ENCODE measurements at regions not wholly inside any gene's neighbourhood (a gene's known extent, or its start where the extent isn't known, plus 50 kb on each side); places are given as distances from the start of the nearest gene placed in this dataset.

DNA sequence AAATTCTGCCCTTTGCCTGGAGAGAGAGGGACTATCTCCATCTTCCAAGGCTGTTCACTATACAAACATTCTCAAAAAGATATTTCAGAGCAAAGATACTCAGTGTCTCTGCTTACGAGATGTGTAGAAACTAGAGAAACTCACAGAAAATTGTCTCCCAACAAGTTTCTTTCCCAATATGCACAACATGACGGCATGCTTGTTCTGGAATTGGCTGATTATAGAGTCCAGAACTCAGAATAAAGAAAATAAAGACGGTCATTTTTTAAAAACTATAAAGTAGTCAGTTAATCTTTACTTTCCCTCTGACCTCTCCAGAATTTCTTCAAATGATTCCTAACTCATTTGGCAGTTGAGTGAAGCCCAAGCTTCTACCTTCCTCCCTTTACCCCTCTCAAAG lies 285.5 kb upstream of the KLF3 start:
- no peak overlapping the region for H3K4me2 ChIP-seq (ENCODE audit: insufficient read depth in 1 of 2, low read depth in 2 of 2, low read length in 2 of 2)
- POLR2A ChIA-PET (ENCODE audit: partially characterized antibody), result no interaction called here
- H4K91ac ChIP-seq (replicated peaks; ENCODE audit: insufficient read length, low read length), result no peak overlapping the region
- no peaks in the 10 kb centered on the region for H3K9me3 ChIP-seq (ENCODE audit: insufficient read depth in 2 of 2, low read depth in 1 of 2, low read length in 1 of 2)
- DNase-seq (ENCODE audit: low read depth in 1 of 2, low spot score in 2 of 2) (no peak), FAIRE-seq (no peak)
- H4K5ac ChIP-seq (ENCODE audit: insufficient read length, low read depth, low read length), result no peak overlapping the region
- no peak overlapping the region for H2BK120ac ChIP-seq (replicated peaks; ENCODE audit: low read depth, low read length)
- H2BK12ac ChIP-seq (ENCODE audit: low read depth, low read length), result no peak overlapping the region
- no peak overlapping the region for H2BK15ac ChIP-seq (ENCODE audit: low read length)
- no peak overlapping the region for H2AFZ ChIP-seq (ENCODE audit: low read length)
- no peak overlapping the region for H3K4ac ChIP-seq (replicated peaks; ENCODE audit: insufficient read length, low read depth, low read length)
- H3K14ac ChIP-seq (ENCODE audit: insufficient read length), result no peak overlapping the region
- H3K4me1 ChIP-seq (replicated peaks in 1 of 4; ENCODE audit: control insufficient read depth in 3 of 4, insufficient read depth in 4 of 4, low read length in 3 of 4), result no peaks in the 10 kb centered on the region
- no peaks in the 10 kb centered on the region for H3K36me3 ChIP-seq (ENCODE audit: control insufficient read depth in 2 of 4, insufficient read depth in 4 of 4, low read length in 3 of 4)
- H3K27ac ChIP-seq (ENCODE audit: low read depth, low read length), result no peak overlapping the region
- H3K4me3 ChIP-seq (ENCODE audit: extremely low read depth in 1 of 4, insufficient read depth in 2 of 4, low read depth in 3 of 4, low read length in 4 of 4), result no peak overlapping the region
- H3K18ac ChIP-seq (ENCODE audit: extremely low read depth, low read length), result no peak overlapping the region
- H3K27me3 ChIP-seq (replicated peaks in 1 of 4; ENCODE audit: control insufficient read depth in 3 of 4, extremely low read depth in 1 of 4, insufficient read depth in 3 of 4, low read length in 3 of 4), result no peaks in the 10 kb centered on the region
- H2AK5ac ChIP-seq (ENCODE audit: low read depth, low read length), result no peak overlapping the region
- no peak overlapping the region for H3K56ac ChIP-seq (replicated peaks; ENCODE audit: insufficient read length, low read depth, low read length)
- H4K20me1 ChIP-seq (replicated peaks in 1 of 2; ENCODE audit: control insufficient read depth in 1 of 2, insufficient read depth in 2 of 2, low read length in 2 of 2), result no peaks in the 10 kb centered on the region
- CTCF ChIA-PET (ENCODE audit: partially characterized antibody), result interaction anchor here (0.6 kb wide), 1 partner anchor 455 kb away, joined by 3 read pairs; no protein-coding TSS in a partner anchor
- no peaks in the 10 kb centered on the region for H3K79me1 ChIP-seq (ENCODE audit: low read depth, low read length)
- H3K79me2 ChIP-seq (ENCODE audit: control insufficient read depth in 1 of 2, insufficient read depth in 2 of 2, low read length in 2 of 2), result no peaks in the 10 kb centered on the region
- no peak overlapping the region for H2BK20ac ChIP-seq (ENCODE audit: low read length)
- H3K9ac ChIP-seq (replicated peaks in 1 of 4; ENCODE audit: extremely low read depth in 1 of 4, low read depth in 3 of 4, low read length in 3 of 4), result no peak overlapping the region
- no peaks in the 10 kb centered on the region for H3K23me2 ChIP-seq (ENCODE audit: low read depth, low read length)
- H2BK5ac ChIP-seq (ENCODE audit: low read depth, low read length), result no peak overlapping the region
- WGBS, 2 experiments (ENCODE audit: extremely low coverage in 1 of 2, insufficient coverage in 1 of 2, insufficient read length in 1 of 2, insufficient replicate concordance in 2 of 2, low coverage in 1 of 2, low lambda C conversion rate in 2 of 2, missing lambda C conversion rate in 1 of 2), result 62% methylated on average over 3 of the region's 3 CpGs; no CpG with 5 or more reads in 1 of the 2 experiments
- H3K23ac ChIP-seq (ENCODE audit: insufficient read length), result no peak overlapping the region
- H4K8ac ChIP-seq (ENCODE audit: extremely low read depth, insufficient read depth, low read length), result no peak overlapping the region
- no peak for TF ChIP-seq SP1 (IDR thresholded peaks at IDR 0.05; ENCODE audit: low read depth, low read length)
- no peak for TF ChIP-seq TAF1 (IDR thresholded peaks at IDR 0.05; ENCODE audit: low read depth, low read length)
- TF ChIP-seq POLR2AphosphoS5 (IDR thresholded peaks at IDR 0.05; ENCODE audit: low read depth, low read length), result no peak
- TF ChIP-seq SP4 (IDR thresholded peaks at IDR 0.05; ENCODE audit: low read length), result no peak
- no peak for TF ChIP-seq BACH1 (IDR thresholded peaks at IDR 0.05; ENCODE audit: low read length)
- no peak for TF ChIP-seq HDAC2 (IDR thresholded peaks at IDR 0.05; ENCODE audit: borderline replicate concordance in 1 of 2, low read depth in 2 of 2, low read length in 2 of 2)
- no peak for TF ChIP-seq PHF8 (conservative IDR thresholded peaks at IDR 0.05; ENCODE audit: low read depth, low read length)
- TF ChIP-seq CBX5 (IDR thresholded peaks at IDR 0.05; ENCODE audit: low read depth, low read length), result no peak
- no peak for TF ChIP-seq RFX5 (IDR thresholded peaks at IDR 0.05; ENCODE audit: borderline replicate concordance, low read depth, low read length)
- TF ChIP-seq CBX8 (IDR thresholded peaks at IDR 0.05; ENCODE audit: borderline replicate concordance, low read depth, low read length), result no peak
- no peak for TF ChIP-seq SIN3A (conservative IDR thresholded peaks at IDR 0.05 in 1 of 2, IDR thresholded peaks at IDR 0.05 in 1 of 2; ENCODE audit: low read depth in 1 of 2, low read length in 2 of 2)
- TF ChIP-seq CHD2 (IDR thresholded peaks at IDR 0.05; ENCODE audit: low read length), result no peak
- no peak for TF ChIP-seq KDM4A (IDR thresholded peaks at IDR 0.05; ENCODE audit: low read depth, low read length, severe bottlenecking)
- no peak for TF ChIP-seq TAF7 (optimal IDR thresholded peaks at IDR 0.05; ENCODE audit: borderline replicate concordance, low read depth, low read length)
- TF ChIP-seq RNF2 (IDR thresholded peaks at IDR 0.05; ENCODE audit: borderline replicate concordance, low read depth, low read length, missing control alignments, poor library complexity, severe bottlenecking), result no peak
- TF ChIP-seq SIRT6 (IDR thresholded peaks at IDR 0.05; ENCODE audit: low read length), result no peak
